ENCODE measurements at regions not wholly inside any gene's neighbourhood (a gene's known extent, or its start where the extent isn't known, plus 50 kb on each side); places are given as distances from the start of the nearest gene placed in this dataset.

- dilution Hi-C loops (cut with MboI; ENCODE audit: extremely low pct_ligation_motif_present, low sequenced_read_pairs) (no loop called here), intact Hi-C loops (cut with micrococcal nuclease) (no loop called here)
- no peaks in the 10 kb centered on the region for H3K9me1 ChIP-seq (replicated peaks; ENCODE audit: control insufficient read depth, extremely low read depth, insufficient read depth, low read length)
- no peak overlapping the region for H3K27ac ChIP-seq (ENCODE audit: insufficient read depth, low read depth, low read length)
- no peak overlapping the region for H2AFZ ChIP-seq (ENCODE audit: low read depth, low read length)
- FAIRE-seq (no peak), DNase-seq (ENCODE audit: low read depth, low spot score) (no peak)
- H3K4me2 ChIP-seq (ENCODE audit: insufficient read depth, low read length): no peak overlapping the region
- no peaks in the 10 kb centered on the region for H3K79me2 ChIP-seq (ENCODE audit: control insufficient read depth, insufficient read depth, low read length)
- ChIA-PET CTCF (no interaction called here), POLR2A (no interaction called here)
- no peaks in the 10 kb centered on the region for H3K9me3 ChIP-seq (replicated peaks; ENCODE audit: control insufficient read depth, insufficient read depth, low read length)
- H3K4me1 ChIP-seq (ENCODE audit: control insufficient read depth, extremely low read depth, insufficient read depth, low read length): no peaks in the 10 kb centered on the region
- TF ChIP-seq, protein P1, sequence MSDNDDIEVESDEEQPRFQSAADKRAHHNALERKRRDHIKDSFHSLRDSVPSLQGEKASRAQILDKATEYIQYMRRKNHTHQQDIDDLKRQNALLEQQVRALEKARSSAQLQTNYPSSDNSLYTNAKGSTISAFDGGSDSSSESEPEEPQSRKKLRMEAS (IDR thresholded peaks at IDR 0.05; ENCODE audit: insufficient read depth, insufficient read length): no peak
- TF ChIP-seq JUN (IDR thresholded peaks at IDR 0.05; ENCODE audit: borderline replicate concordance, insufficient read depth, insufficient read length, low read depth) (no peak), EZH2 (IDR thresholded peaks at IDR 0.05; ENCODE audit: borderline replicate concordance, low read depth, low read length, severe bottlenecking) (no peak), GATA2 (IDR thresholded peaks at IDR 0.05; ENCODE audit: insufficient read depth, insufficient read length, low read depth, low read length) (no peak), FOS (IDR thresholded peaks at IDR 0.05; ENCODE audit: borderline replicate concordance, insufficient read depth, low read length) (no peak), MYC (IDR thresholded peaks at IDR 0.05; ENCODE audit: low read depth, low read length) (no peak), POLR2A (IDR thresholded peaks at IDR 0.05; ENCODE audit: low read depth, low read length) (no peak), POLR2AphosphoS5 (IDR thresholded peaks at IDR 0.05; ENCODE audit: insufficient read depth, low read depth, low read length) (no peak)
- TF ChIP-seq, protein P2, sequence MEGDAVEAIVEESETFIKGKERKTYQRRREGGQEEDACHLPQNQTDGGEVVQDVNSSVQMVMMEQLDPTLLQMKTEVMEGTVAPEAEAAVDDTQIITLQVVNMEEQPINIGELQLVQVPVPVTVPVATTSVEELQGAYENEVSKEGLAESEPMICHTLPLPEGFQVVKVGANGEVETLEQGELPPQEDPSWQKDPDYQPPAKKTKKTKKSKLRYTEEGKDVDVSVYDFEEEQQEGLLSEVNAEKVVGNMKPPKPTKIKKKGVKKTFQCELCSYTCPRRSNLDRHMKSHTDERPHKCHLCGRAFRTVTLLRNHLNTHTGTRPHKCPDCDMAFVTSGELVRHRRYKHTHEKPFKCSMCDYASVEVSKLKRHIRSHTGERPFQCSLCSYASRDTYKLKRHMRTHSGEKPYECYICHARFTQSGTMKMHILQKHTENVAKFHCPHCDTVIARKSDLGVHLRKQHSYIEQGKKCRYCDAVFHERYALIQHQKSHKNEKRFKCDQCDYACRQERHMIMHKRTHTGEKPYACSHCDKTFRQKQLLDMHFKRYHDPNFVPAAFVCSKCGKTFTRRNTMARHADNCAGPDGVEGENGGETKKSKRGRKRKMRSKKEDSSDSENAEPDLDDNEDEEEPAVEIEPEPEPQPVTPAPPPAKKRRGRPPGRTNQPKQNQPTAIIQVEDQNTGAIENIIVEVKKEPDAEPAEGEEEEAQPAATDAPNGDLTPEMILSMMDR (IDR thresholded peaks at IDR 0.05; ENCODE audit: extremely low read depth in 1 of 2, insufficient read depth in 1 of 2, low read depth in 1 of 2, low read length in 2 of 2): no peak
- H4K20me1 ChIP-seq (replicated peaks; ENCODE audit: control insufficient read depth, extremely low read depth, insufficient read depth, low read length): no peaks in the 10 kb centered on the region
- no peak overlapping the region for H3K4me3 ChIP-seq (replicated peaks in 1 of 3; ENCODE audit: insufficient read depth in 1 of 3, low read depth in 1 of 3, low read length in 3 of 3)
- no TSS peak for BruUV-seq (replicated peaks)
- no peaks in the 10 kb centered on the region for H3K27me3 ChIP-seq (ENCODE audit: control insufficient read depth in 2 of 2, insufficient read depth in 2 of 2, low read length in 2 of 2)
- H3K36me3 ChIP-seq (ENCODE audit: control insufficient read depth in 2 of 2, extremely low read depth in 1 of 2, insufficient read depth in 2 of 2, low read length in 2 of 2): no peaks in the 10 kb centered on the region
- no peak overlapping the region for H3K9ac ChIP-seq (replicated peaks; ENCODE audit: extremely low read depth, insufficient read depth, low read length)
Observed at GRCh38 chr10:36761121-36761520, 364.3 kb upstream of the ANKRD30A start.

All from endothelial cell of umbilical vein (primary cell).